HEK293 (cell line): ENCODE measurements at regions not wholly inside any gene's neighbourhood (a gene's known extent, or its start where the extent isn't known, plus 50 kb on each side); places are given as distances from the start of the nearest gene placed in this dataset.

ENCODE experiments used
- CTCF ChIA-PET: fragments of 350-600 bp; formaldehyde crosslinking; extraction: SDS; loops from one replicate; lab custom pipeline; 2021; ENCODE audit warnings: antibody characterized with exemption; lab: Yijun Ruan, JAX
- POLR2A ChIA-PET: fragments of 300-600 bp; formaldehyde crosslinking; extraction: SDS; loops from one replicate; lab custom pipeline; 2020; ENCODE audit warnings: antibody characterized with exemption, inconsistent platforms; lab: Yijun Ruan, JAX
- H3K27ac ChIP-seq: fragments of 200-500 bp; sonication (Bioruptor generic); 2 replicates; pipeline ENCODE4 v1.5.1; 2014; ENCODE audit warnings: low read depth, low read length, control low read depth, inconsistent platforms; ENCODE audit errors: extremely low read depth
- H3K36me3 ChIP-seq, 2 experiments: fragments of 200-500 bp in 1 of 2; sonication (Bioruptor generic) in 1 of 2; 1 replicate in 1 of 2; 2 replicates in 1 of 2; pipeline ENCODE4 v1.5.1; 2014 to 2017; ENCODE audit warnings: inconsistent platforms in 2 of 2, low read length in 2 of 2; ENCODE audit not compliant: control insufficient read depth in 2 of 2, insufficient read depth in 1 of 2
- H3K4me1 ChIP-seq: fragments of 200-500 bp; sonication (Bioruptor generic); 2 replicates; pipeline ENCODE4 v1.5.1; 2014; ENCODE audit warnings: mild to moderate bottlenecking, low read length, inconsistent platforms; ENCODE audit not compliant: control insufficient read depth, insufficient read depth
- H3K4me3 ChIP-seq: 2 replicates; pipeline ENCODE4 v1.5.1; 2011; ENCODE audit warnings: low read depth, mild to moderate bottlenecking, control low read depth, low read length, moderate library complexity
- H3K9me3 ChIP-seq: fragments of 200-500 bp; sonication (Bioruptor generic); 2 replicates; pipeline ENCODE4 v1.5.1; 2014; ENCODE audit warnings: low read depth, low read length, inconsistent platforms; ENCODE audit not compliant: control insufficient read depth, insufficient read depth
- BCL11B ChIP-seq: fragments of 450-650 bp; formaldehyde crosslinking; IDR thresholded peaks from 2 replicates; pipeline ENCODE4 v1.5.1; 2016; ENCODE audit warnings: low read depth, missing biosample characterization, missing genetic modification characterization
- GLI2 ChIP-seq: fragments of 450-650 bp; formaldehyde crosslinking; IDR thresholded peaks from 2 replicates; pipeline ENCODE4; 2017; ENCODE audit warnings: missing biosample characterization, missing genetic modification characterization, low read depth, borderline replicate concordance
- KLF16 ChIP-seq: fragments of 450-650 bp; formaldehyde crosslinking; IDR thresholded peaks from 2 replicates; pipeline ENCODE4 v1.5.1; 2017; ENCODE audit warnings: missing biosample characterization, missing genetic modification characterization
- KLF7 ChIP-seq: fragments of 450-650 bp; formaldehyde crosslinking; IDR thresholded peaks from 2 replicates; pipeline ENCODE4 v1.5.1; 2016; ENCODE audit warnings: missing biosample characterization, missing genetic modification characterization, borderline replicate concordance
- KLF8 ChIP-seq: fragments of 450-650 bp; formaldehyde crosslinking; IDR thresholded peaks from 2 replicates; pipeline ENCODE4 v1.5.1; 2016; ENCODE audit warnings: missing biosample characterization, missing genetic modification characterization
- TRIM28 ChIP-seq: IDR thresholded peaks from 2 replicates; pipeline ENCODE4 v1.6.1; 2011; ENCODE audit warnings: low read length, control low read depth, borderline replicate concordance
- YY2 ChIP-seq: fragments of 450-650 bp; formaldehyde crosslinking; IDR thresholded peaks from 2 replicates; pipeline ENCODE4 v1.5.1; 2016; ENCODE audit warnings: missing biosample characterization, missing genetic modification characterization
- ZEB2 ChIP-seq: fragments of 450-650 bp; formaldehyde crosslinking; IDR thresholded peaks from 2 replicates; pipeline ENCODE4 v1.5.1; 2016; ENCODE audit warnings: missing biosample characterization, missing genetic modification characterization
- ZNF302 ChIP-seq: fragments of 450-650 bp; formaldehyde crosslinking; IDR thresholded peaks from 2 replicates; pipeline ENCODE4 v1.5.1; 2016; ENCODE audit warnings: missing biosample characterization, missing genetic modification characterization, low read depth
- ZNF324 ChIP-seq: fragments of 450-650 bp; formaldehyde crosslinking; IDR thresholded peaks from 2 replicates; pipeline ENCODE4 v1.5.1; 2016; ENCODE audit warnings: missing biosample characterization, missing genetic modification characterization
- ZNF354C ChIP-seq: fragments of 450-650 bp; formaldehyde crosslinking; IDR thresholded peaks from 2 replicates; pipeline ENCODE4 v1.5.1; 2016; ENCODE audit warnings: missing biosample characterization, missing genetic modification characterization, low read depth, borderline replicate concordance
- ZNF416 ChIP-seq: fragments of 450-650 bp; formaldehyde crosslinking; IDR thresholded peaks from 2 replicates; pipeline ENCODE4 v1.5.1; 2016; ENCODE audit warnings: missing biosample characterization, missing genetic modification characterization
- ZNF426 ChIP-seq: fragments of 450-650 bp; formaldehyde crosslinking; IDR thresholded peaks from 2 replicates; pipeline ENCODE4 v1.5.1; 2017; ENCODE audit warnings: missing biosample characterization, missing genetic modification characterization, mild to moderate bottlenecking, inconsistent platforms, moderate library complexity
- ZNF544 ChIP-seq: fragments of 450-650 bp; formaldehyde crosslinking; IDR thresholded peaks from 2 replicates; pipeline ENCODE4 v1.5.0; 2017; ENCODE audit warnings: missing biosample characterization, missing genetic modification characterization
- ZNF596 ChIP-seq: fragments of 450-650 bp; IDR thresholded peaks from 2 replicates; pipeline ENCODE4 v1.5.0; 2018; ENCODE audit warnings: missing biosample characterization, mild to moderate bottlenecking, missing genetic modification characterization, moderate library complexity
- ZNF701 ChIP-seq: fragments of 450-650 bp; formaldehyde crosslinking; IDR thresholded peaks from 2 replicates; pipeline ENCODE4 v1.5.1; 2016; ENCODE audit warnings: missing biosample characterization, missing genetic modification characterization
- ZSCAN16 ChIP-seq: fragments of 450-650 bp; formaldehyde crosslinking; IDR thresholded peaks from 2 replicates; pipeline ENCODE4 v1.5.1; 2016; ENCODE audit warnings: missing biosample characterization, missing genetic modification characterization
- ZXDB ChIP-seq: fragments of 450-650 bp; formaldehyde crosslinking; IDR thresholded peaks from 2 replicates; pipeline ENCODE4 v1.5.1; 2016; ENCODE audit warnings: missing biosample characterization, missing genetic modification characterization
- TF ChIP-seq, protein P1 (sequence below): fragments of 450-650 bp; formaldehyde crosslinking; IDR thresholded peaks from 2 replicates; pipeline ENCODE4 v1.5.1; 2017; ENCODE audit warnings: missing biosample characterization, missing genetic modification characterization
- TF ChIP-seq, protein P2 (sequence below): fragments of 450-650 bp; formaldehyde crosslinking; IDR thresholded peaks from 2 replicates; pipeline ENCODE4; 2016; ENCODE audit warnings: missing biosample characterization, missing genetic modification characterization
- TF ChIP-seq, protein P3 (sequence below): fragments of 450-650 bp; formaldehyde crosslinking; IDR thresholded peaks from 2 replicates; pipeline ENCODE4 v1.5.1; 2017; ENCODE audit warnings: missing biosample characterization, missing genetic modification characterization
- TF ChIP-seq, protein P4 (sequence below): fragments of 450-650 bp; formaldehyde crosslinking; IDR thresholded peaks from 2 replicates; pipeline ENCODE4 v1.5.1; 2016; ENCODE audit warnings: missing biosample characterization, missing genetic modification characterization
- TF ChIP-seq, protein P5 (sequence below): fragments of 450-650 bp; formaldehyde crosslinking; IDR thresholded peaks from 2 replicates; pipeline ENCODE4 v1.5.1; 2016; ENCODE audit warnings: missing biosample characterization, missing genetic modification characterization

DNA sequence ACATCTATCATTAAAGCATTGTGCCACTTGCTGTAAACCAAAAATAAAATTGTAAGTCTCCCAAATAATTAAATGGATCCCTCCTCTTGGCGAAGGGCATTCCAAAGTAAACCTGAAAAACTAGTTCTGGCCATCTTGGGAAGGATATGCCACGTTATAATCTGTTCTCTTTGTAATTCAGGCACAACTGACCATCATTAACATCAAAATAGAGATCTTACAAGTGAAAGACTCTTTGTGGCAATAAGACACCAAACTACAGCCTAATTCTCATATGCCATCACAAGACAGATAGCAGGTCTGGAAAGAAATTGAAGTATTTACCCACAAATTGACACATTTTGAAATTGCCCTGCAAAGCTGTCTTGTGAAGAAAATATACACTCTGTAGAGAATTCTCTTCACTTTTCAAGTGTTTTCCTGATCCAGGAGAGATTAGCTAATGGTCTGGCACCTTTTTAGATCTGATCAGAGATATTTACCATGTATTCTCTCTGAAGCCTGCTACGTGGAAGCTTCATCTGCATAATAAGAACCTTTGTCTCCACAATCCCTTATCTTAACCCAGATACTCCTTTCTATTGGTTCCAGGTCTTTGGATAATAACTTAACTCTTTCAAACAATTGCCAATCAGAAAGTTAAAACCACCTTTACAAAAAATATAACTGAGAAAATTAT is 630.4 kb upstream of the CCDC179 start (continued):
- TF ChIP-seq, protein P1, sequence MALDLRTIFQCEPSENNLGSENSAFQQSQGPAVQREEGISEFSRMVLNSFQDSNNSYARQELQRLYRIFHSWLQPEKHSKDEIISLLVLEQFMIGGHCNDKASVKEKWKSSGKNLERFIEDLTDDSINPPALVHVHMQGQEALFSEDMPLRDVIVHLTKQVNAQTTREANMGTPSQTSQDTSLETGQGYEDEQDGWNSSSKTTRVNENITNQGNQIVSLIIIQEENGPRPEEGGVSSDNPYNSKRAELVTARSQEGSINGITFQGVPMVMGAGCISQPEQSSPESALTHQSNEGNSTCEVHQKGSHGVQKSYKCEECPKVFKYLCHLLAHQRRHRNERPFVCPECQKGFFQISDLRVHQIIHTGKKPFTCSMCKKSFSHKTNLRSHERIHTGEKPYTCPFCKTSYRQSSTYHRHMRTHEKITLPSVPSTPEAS (tag by site-specific recombination), result no peak
- TF ChIP-seq, protein P2, sequence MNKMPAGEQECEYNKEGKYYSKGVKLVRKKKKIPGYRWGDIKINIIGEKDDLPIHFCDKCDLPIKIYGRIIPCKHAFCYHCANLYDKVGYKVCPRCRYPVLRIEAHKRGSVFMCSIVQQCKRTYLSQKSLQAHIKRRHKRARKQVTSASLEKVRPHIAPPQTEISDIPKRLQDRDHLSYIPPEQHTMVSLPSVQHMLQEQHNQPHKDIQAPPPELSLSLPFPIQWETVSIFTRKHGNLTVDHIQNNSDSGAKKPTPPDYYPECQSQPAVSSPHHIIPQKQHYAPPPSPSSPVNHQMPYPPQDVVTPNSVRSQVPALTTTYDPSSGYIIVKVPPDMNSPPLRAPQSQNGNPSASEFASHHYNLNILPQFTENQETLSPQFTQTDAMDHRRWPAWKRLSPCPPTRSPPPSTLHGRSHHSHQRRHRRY (tag by site-specific recombination), result no peak
- TF ChIP-seq KLF8 (tag by site-specific recombination) (no peak), ZNF596 (tag by site-specific recombination) (no peak), GLI2 (tag by site-specific recombination) (no peak), ZNF324 (tag by site-specific recombination) (no peak), ZNF354C (tag by site-specific recombination) (no peak), ZEB2 (tag by site-specific recombination) (no peak), ZNF426 (no peak)
- TF ChIP-seq, all 188 proteins: peak for 0

DNA sequence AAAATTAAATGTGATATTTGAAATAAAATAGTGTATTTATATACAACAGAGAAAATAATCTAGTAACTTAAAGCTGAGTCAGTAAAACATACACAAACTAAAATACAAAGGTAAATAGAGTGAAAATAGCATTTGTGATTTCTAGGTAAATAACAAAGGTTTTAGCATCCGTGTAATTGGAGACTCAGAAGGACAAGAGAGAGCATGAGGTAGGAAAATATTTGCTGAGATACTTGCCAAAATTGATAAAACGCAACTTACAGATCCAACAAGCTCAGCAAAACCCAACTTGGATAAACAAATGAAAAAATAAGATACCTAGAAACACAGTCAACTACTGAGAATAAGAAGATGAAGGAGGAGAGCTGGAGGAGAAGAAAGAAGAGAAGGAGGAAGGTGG is 634.7 kb upstream of the CCDC179 start:
- CTCF ChIA-PET, result interaction anchor here (0.6 kb wide), 1 partner anchor 749 kb away, joined by 3 read pairs; no protein-coding TSS in a partner anchor
- Histone ChIP-seq H3K4me1 (no peaks in the 10 kb centered on the region), H3K9me3 (no peaks in the 10 kb centered on the region), H3K36me3 (no peaks in the 10 kb centered on the region), H3K4me3 (no peak overlapping the region)
- POLR2A ChIA-PET, result no interaction called here
- TF ChIP-seq KLF16, result no peak
- no peak for TF ChIP-seq YY2 (tag by site-specific recombination)
- no peak for TF ChIP-seq ZNF544 (tag by site-specific recombination)
- TF ChIP-seq ZNF302, result no peak
- TF ChIP-seq, protein P3, sequence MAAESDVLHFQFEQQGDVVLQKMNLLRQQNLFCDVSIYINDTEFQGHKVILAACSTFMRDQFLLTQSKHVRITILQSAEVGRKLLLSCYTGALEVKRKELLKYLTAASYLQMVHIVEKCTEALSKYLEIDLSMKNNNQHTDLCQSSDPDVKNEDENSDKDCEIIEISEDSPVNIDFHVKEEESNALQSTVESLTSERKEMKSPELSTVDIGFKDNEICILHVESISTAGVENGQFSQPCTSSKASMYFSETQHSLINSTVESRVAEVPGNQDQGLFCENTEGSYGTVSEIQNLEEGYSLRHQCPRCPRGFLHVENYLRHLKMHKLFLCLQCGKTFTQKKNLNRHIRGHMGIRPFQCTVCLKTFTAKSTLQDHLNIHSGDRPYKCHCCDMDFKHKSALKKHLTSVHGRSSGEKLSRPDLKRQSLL (tag by site-specific recombination), result no peak
- no peak for TF ChIP-seq TRIM28
- no peak for TF ChIP-seq ZXDB (tag by site-specific recombination)
- TF ChIP-seq BCL11B, result no peak
- no peak for TF ChIP-seq ZSCAN16 (tag by site-specific recombination)
- no peak for TF ChIP-seq ZNF701
- TF ChIP-seq ZNF416 (tag by site-specific recombination), result no peak
- no peak for TF ChIP-seq ZNF354C (tag by site-specific recombination)
- TF ChIP-seq, protein P4, sequence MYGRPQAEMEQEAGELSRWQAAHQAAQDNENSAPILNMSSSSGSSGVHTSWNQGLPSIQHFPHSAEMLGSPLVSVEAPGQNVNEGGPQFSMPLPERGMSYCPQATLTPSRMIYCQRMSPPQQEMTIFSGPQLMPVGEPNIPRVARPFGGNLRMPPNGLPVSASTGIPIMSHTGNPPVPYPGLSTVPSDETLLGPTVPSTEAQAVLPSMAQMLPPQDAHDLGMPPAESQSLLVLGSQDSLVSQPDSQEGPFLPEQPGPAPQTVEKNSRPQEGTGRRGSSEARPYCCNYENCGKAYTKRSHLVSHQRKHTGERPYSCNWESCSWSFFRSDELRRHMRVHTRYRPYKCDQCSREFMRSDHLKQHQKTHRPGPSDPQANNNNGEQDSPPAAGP (tag by site-specific recombination), result no peak
- TF ChIP-seq KLF7 (tag by site-specific recombination), result no peak
- TF ChIP-seq, protein P5, sequence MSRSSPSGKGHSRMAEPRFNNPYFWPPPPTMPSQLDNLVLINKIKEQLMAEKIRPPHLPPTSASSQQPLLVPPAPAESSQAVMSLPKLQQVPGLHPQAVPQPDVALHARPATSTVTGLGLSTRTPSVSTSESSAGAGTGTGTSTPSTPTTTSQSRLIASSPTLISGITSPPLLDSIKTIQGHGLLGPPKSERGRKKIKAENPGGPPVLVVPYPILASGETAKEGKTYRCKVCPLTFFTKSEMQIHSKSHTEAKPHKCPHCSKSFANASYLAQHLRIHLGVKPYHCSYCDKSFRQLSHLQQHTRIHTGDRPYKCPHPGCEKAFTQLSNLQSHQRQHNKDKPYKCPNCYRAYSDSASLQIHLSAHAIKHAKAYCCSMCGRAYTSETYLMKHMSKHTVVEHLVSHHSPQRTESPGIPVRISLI, result no peak
- TF ChIP-seq, all 188 proteins: peak for 0
- H3K27ac ChIP-seq, result no peak overlapping the region
